ENCODE measurements at regions not wholly inside any gene's neighbourhood (a gene's known extent, or its start where the extent isn't known, plus 50 kb on each side); places are given as distances from the start of the nearest gene placed in this dataset.
A peak's percentile ranks its signal among the peaks of the same experiment; 100 is the strongest.

- Histone ChIP-seq H3K4me1 (ENCODE audit: insufficient read depth, low read length) (no peaks in the 10 kb centered on the region), H3K4me2 (ENCODE audit: insufficient read depth, insufficient read length, low read length) (no peak overlapping the region), H3K27me3 (ENCODE audit: insufficient read depth, low read length) (no peaks in the 10 kb centered on the region), H2AFZ (ENCODE audit: low read length) (no peak overlapping the region), H2BK15ac (ENCODE audit: low read depth, low read length) (no peak overlapping the region), H4K20me1 (ENCODE audit: control insufficient read depth, insufficient read depth, insufficient read length) (no peaks in the 10 kb centered on the region), H2AK5ac (ENCODE audit: insufficient read length, low read length) (no peak overlapping the region), H3K79me1 (ENCODE audit: insufficient read depth, low read depth, low read length, poor library complexity, severe bottlenecking) (no peaks in the 10 kb centered on the region), H2BK12ac (ENCODE audit: insufficient read length, low read depth, low read length) (no peak overlapping the region), H3K9ac (ENCODE audit: extremely low read depth, insufficient read length, low read length) (no peak overlapping the region), H4K5ac (ENCODE audit: insufficient read length, low read depth, low read length) (no peak overlapping the region), H3K56ac (ENCODE audit: insufficient read length, low read depth, low read length) (no peak overlapping the region), H3K18ac (ENCODE audit: insufficient read length, low read depth, low read length) (no peak overlapping the region), H3K14ac (ENCODE audit: insufficient read depth, low read length) (no peak overlapping the region), H3K23ac (ENCODE audit: insufficient read length, low read depth, low read length) (no peak overlapping the region), H4K91ac (ENCODE audit: insufficient read length, low read depth, low read length) (no peak overlapping the region), H3K23me2 (ENCODE audit: insufficient read length, low read depth, low read length, poor library complexity, severe bottlenecking) (no peaks in the 10 kb centered on the region), H3K79me2 (ENCODE audit: insufficient read depth, low read length) (no peaks in the 10 kb centered on the region), H3K9me3 (ENCODE audit: control insufficient read depth, low read depth, low read length) (no peaks in the 10 kb centered on the region), H2BK5ac (ENCODE audit: insufficient read length, low read length) (no peak overlapping the region), H3T11ph (ENCODE audit: low read length) (no peak overlapping the region), H2BK20ac (ENCODE audit: low read depth, low read length, poor library complexity, severe bottlenecking) (no peak overlapping the region), H4K8ac (replicated peaks; ENCODE audit: insufficient read length, low read depth, low read length) (no peak overlapping the region), H2BK120ac (ENCODE audit: low read depth, low read length, poor library complexity, severe bottlenecking) (no peak overlapping the region), H3K4ac (ENCODE audit: low read depth, low read length) (no peak overlapping the region), H3K27ac (ENCODE audit: insufficient read length, low read depth, low read length) (no peak overlapping the region)
- no CpG with 5 or more reads among the region's 25 CpGs for WGBS (ENCODE audit: extremely low coverage, insufficient read length, low lambda C conversion rate)
- no peaks in the 10 kb centered on the region for H3K9me3 Mint-ChIP-seq
- no peaks in the 10 kb centered on the region for H3K27me3 Mint-ChIP-seq (ENCODE audit: low read depth)
- 0 out of 7 replicates have a peak overlapping the region, but pooled peaks of 1 of the 3 experiments have one; percentile 21 for H3K27ac Mint-ChIP-seq
- H3K4me1 Mint-ChIP-seq: peaks cover 9 to 11% of the 10 kb centered on the region in 2 experiments
- no peaks in the 10 kb centered on the region for H3K36me3 Mint-ChIP-seq (ENCODE audit: insufficient read depth in 1 of 3, low read depth in 3 of 3)
- DNase-seq: no peak
- no peak overlapping the region for H3K4me3 Mint-ChIP-seq
- TF ChIP-seq CTCF (conservative IDR thresholded peaks at IDR 0.05): no peak
Observed at GRCh38 chr18:7459851-7460770, 107.0 kb upstream of the PTPRM start.

Data from H9 (cell line).